HG03175 (cell line): ENCODE measurements at regions not wholly inside any gene's neighbourhood (a gene's known extent, or its start where the extent isn't known, plus 50 kb on each side); places are given as distances from the start of the nearest gene placed in this dataset.

Experiments
- ATAC-seq: cut with Tn5 transposase; IDR thresholded peaks from one replicate; pipeline ENCODE4 v1.9.1; 2021; ENCODE audit warnings: mild to moderate bottlenecking, moderate library complexity; ENCODE audit not compliant: unreplicated experiment

- ATAC-seq: no peak
These were observed 111.9 kb upstream of the IQCM start for GRCh38 chr4:149927514-149927913.

GRCh38 chr4:149928507-149928906, 112.9 kb upstream of the IQCM start:
- ATAC-seq: no peak

- ATAC-seq: no peak
These were observed 115.8 kb upstream of the IQCM start for GRCh38 chr4:149931431-149931830.

GRCh38 chr4:149932188-149932587, 116.5 kb upstream of the IQCM start:
- ATAC-seq: no peak

- ATAC-seq: no peak
These were observed 117.5 kb upstream of the IQCM start for GRCh38 chr4:149933120-149933519.

- no peak for ATAC-seq
These were observed 118.2 kb upstream of the IQCM start for GRCh38 chr4:149933883-149934282.

- ATAC-seq: no peak
These were observed 128.9 kb upstream of the DCLK2 start for GRCh38 chr4:149949381-149949780.

- no peak for ATAC-seq
These were observed 126.9 kb upstream of the DCLK2 start for GRCh38 chr4:149951152-149951900.

GRCh38 chr4:149952101-149952500, 126.1 kb upstream of the DCLK2 start:
- ATAC-seq: no peak

- no peak for ATAC-seq
These were observed 125.5 kb upstream of the DCLK2 start for GRCh38 chr4:149952716-149953115.

- ATAC-seq: no peak
These were observed 122.4 kb upstream of the DCLK2 start for GRCh38 chr4:149955780-149956390.

- ATAC-seq: no peak
These were observed 121.6 kb upstream of the DCLK2 start for GRCh38 chr4:149956678-149957077.

- no peak for ATAC-seq
These were observed 116.2 kb upstream of the DCLK2 start for GRCh38 chr4:149961876-149962597.

GRCh38 chr4:149964001-149964796, 114.0 kb upstream of the DCLK2 start:
- ATAC-seq: no peak

- ATAC-seq: no peak
These were observed 113.0 kb upstream of the DCLK2 start for GRCh38 chr4:149965206-149965605.

- no peak for ATAC-seq
These were observed 105.8 kb upstream of the DCLK2 start for GRCh38 chr4:149972407-149972806.

GRCh38 chr4:149973181-149973580, 105.1 kb upstream of the DCLK2 start:
- no peak for ATAC-seq

GRCh38 chr4:149975172-149975571, 103.1 kb upstream of the DCLK2 start:
- ATAC-seq: no peak

- ATAC-seq: no peak
These were observed 98.0 kb upstream of the DCLK2 start for GRCh38 chr4:149980121-149980682.

- ATAC-seq: peak; percentile 86
These were observed 97.3 kb upstream of the DCLK2 start for GRCh38 chr4:149980941-149981340.

GRCh38 chr4:149983401-149983800, 94.8 kb upstream of the DCLK2 start:
- no peak for ATAC-seq
